ENCODE measurements at regions not wholly inside any gene's neighbourhood (a gene's known extent, or its start where the extent isn't known, plus 50 kb on each side); places are given as distances from the start of the nearest gene placed in this dataset.

DNA sequence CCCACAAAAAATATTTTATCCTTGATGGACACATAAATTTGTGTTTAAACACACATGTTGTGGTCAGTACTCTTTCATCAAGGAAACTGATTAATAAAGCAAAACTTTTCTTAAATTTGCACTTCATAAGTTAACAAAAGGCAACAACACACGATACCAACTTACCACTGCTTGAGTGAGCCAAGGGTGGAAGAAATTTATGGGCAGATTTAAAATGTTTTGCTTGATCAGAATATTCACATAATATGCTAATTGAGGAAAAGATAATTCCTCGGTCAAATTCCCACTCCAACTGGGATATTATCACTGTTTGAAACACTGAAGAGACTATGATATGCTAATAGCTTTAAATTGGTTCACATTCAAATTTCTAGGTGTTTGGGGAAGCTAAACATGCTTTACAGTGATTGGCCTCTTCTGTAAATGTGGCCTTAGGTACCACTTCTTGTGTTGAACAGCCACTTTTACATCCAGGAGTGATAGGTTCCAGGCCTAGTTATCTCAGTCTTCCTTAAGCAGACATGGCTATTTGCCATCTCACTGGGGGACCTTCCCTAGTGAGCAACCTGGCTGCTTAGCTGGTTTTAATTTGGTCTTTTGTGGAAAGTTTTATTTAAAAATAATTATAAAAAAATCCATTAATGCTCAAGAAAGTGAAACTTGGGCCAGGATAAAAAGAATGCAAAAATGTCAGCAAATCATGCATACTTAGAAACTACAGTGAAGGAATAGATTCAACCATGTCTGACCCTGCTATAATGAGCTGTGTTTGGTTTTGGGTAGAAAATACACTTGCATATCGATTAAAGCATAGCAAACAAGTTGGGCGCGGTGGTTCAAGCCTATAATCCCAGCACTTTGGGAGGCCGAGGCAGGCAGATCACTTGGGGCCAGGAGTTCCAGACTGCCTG lies 221.2 kb upstream of the MAP3K7 start:
- no peak for DNase-seq

DNA sequence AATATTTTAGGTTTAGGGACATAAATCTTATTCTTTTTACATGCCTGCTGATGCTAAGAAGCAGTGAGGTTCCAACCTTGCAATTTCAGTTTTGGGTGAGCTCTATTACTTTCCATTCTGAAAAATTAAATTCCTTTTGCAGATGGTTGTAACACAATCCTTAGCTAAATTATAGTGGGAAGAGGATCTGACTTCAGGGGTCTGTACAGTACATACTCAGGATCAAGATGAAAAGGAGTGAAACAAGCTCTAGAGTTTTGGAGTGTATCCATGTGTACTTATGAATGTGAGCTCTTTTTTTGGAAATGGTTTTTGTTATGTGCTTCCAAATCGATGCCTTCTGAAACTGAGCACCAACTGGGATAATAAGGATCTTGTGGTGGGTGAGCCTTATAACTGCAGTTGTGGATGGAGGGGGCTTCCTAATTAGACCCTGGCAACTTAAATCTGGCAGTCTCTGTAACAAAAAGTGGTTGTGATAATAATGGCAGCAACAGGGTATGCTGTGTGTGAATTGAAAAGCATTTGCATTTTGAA lies 218.8 kb upstream of the MAP3K7 start:
- DNase-seq, result no peak

DNA sequence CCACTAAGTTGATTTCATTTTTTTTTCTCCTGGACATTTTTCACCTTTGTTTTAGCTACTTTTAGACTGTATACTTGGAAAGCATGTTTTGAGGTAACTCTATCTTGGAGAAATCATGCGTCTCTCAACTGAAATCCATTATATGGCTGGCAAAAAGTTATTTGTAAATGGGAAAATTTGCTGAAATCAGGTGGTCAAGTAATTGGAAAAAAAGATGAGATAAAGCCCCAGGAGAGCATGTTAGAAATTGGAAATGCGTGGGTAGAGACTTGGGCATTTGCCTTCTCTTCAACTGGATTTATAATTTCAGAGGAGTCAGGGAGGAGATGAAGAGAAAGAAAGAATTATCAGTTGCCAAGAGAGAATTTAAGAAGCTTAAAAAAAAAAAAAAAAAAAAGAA lies 217.1 kb upstream of the MAP3K7 start:
- no peak for DNase-seq

DNA sequence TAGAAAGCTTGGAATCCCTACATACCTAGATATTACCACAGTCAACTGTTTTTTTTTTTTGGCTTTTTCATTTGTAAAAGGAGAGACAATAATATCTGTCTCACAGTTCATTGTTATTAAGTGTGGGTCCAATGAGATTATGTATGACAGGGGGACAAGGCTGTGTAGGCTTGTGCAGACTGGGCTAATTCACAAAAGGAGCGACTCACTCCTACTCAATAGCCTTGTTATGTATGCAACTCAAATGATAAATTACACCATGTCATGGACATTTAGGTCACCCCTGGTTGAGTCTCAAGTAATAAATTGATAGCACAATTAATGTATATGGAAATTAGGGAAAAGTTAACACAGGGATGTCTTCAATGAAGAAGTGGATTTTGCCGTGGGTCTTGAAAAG lies 208.2 kb upstream of the MAP3K7 start:
- DNase-seq, result no peak

DNA sequence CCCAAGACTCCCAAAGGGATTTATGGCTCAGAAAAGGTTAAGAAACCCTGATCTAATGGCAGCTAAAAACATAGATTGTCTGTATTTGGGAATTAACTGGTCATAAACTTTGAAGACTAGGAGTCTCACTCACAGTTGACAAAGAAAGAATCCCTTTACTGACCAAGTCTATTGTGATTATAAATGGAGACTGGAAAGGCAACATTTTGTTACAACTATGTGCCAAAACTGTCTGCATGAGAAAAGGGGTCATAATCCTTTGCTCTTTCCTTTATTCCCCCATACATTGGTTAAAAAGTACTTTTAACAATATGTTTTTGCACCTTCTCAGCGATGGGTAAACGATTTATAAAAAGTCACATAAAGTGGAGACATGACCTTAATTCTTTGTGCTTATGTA lies 206.9 kb upstream of the MAP3K7 start:
- no peak for DNase-seq

DNA sequence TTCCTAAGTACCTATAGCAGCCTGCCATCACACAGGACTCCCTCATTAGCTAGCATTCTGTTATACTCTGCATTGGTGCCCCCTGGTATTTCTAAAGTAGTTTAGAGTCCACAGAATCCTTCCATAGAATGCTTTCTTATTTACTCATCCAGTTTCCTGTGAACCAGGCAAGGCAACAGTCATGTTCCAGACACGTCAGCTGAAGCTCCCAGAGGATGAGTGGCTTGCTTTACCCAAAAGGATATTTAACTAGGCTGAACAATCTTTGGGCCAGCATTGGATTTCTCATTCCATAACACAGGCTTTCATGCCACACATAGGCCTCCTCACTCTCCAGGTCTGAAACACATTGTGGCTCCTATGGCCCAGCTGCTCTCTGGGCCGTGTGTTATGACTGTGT lies 203.8 kb upstream of the MAP3K7 start:
- DNase-seq, result no peak

DNA sequence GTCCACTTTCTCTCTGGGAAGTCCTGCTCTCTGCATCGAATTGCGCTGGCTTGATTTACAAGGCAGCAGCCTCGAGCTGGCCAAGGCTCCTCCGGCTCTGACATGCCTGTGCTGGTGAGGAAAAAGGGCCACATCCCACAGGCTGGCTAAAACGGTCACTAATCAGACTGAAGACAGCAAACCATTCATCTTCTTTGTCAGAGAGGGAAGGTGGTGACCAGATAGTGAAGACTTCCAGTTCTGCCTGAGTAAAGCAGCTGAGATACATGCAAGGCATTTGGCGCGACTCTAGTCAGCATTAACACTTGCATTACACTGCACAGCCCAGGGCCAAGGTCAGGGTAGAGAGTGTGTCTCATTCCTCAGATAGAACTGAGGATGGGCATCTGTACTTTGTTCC lies 203.2 kb upstream of the MAP3K7 start:
- no peak for DNase-seq

DNA sequence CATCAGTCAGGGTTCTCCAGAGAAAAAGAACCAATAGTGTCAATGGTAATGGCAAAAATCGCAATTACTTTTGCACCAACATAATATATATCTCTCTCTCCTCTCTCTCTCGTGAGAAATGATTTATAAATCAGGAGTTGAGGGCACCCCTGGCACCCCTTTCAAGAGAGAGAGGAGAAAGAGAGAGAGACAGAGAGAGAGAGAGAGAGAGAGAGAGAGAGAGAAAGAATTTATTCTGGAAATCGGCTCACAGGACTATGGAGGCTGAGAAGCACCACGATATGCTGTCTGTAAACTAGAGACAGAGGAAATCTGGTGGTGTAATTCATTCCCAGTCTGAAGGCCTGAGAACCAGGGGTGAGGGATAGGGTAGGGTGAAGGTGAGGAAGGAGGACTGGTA lies 201.9 kb upstream of the MAP3K7 start:
- DNase-seq, result no peak

DNA sequence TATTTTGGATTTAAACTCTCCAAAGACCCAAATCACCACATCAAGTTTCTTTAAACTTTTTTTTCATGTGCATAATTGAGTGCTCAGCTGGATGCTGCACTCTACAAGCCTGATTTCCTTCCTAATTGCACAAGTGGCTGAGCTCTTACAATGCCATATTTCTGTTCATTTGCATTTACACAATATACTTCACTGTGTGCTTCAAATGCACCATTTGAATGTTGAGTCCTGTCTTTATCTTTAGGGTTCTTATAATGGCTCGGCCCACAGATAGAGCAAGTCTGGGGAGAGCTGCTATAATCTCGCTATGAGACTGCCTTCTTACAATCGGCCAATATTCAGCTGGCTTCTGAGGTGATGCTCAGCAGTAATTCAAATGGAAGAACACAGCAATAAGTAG lies 200.6 kb upstream of the MAP3K7 start:
- no peak for DNase-seq

DNA sequence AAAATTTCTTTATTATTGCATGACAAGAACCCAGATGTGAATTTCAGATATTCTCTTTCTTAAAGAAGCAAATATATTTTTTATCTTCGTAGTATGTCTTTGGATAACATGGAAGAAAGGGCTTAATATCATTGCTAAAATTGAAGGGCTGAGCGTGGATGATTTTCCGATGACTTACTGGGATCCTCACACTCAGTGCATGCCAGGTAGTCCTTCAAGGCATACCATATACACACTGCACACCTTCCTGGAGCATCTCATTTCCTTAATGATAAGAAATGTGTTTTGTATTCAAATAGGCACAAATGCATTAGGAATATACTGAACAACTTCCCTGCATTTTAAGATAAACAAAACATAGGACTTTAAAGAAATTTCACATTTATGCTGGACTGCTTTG lies 193.9 kb upstream of the MAP3K7 start:
- no peak for DNase-seq

DNA sequence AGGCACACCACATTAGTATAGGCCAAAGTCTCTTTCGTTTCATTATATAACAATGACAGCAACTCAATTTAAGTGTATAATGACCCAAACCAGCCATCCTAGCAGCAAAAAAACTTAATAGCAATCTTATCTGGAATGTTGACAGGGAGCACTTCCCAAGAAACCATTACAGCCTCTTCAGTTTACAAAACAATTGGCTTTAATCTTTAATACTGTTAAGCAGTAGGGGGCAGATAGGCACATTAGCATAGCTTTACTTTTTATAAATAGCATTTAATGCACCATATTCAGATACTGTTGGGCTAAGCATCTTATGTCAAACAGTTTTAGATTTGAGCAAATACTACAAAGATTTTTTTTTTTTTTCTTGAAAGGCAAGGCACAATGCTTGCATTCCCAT lies 193.3 kb upstream of the MAP3K7 start:
- no peak for DNase-seq

DNA sequence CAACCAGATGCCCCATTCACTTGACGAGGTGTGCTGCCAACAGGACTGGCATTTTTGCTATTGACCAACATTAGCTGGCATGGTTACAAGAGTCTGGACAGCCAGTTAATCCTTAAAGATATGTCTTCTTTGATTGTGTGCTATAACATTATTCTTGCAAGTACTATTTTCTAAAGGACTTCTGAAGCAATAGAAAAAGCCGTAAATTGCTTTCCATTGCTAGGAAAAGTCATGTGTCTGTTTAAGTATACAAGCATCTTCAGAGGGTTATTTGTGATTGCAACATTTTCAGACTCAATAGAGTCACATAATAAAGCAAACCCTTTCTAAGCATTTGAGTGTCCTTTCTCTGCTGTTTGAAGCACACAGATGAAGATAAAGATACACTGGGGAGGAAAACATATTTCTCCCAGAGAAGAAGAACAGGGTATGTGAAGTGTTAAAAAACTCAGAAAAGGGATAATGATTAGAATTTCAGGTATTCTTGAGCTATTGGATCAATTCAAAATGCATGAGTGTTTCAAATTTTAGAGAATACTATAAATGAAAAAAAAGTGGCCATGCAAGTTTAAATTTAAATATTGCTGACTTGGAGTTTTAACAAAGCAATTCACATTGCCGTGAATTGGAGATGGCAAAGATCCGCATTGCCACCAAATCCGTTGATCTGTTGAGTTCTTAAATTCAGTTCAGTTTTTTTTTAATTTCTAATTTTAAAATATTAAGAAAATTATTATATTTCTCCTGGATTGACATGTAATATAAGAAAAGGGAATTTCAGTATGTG lies 191.7 kb upstream of the MAP3K7 start:
- DNase-seq, result no peak

DNA sequence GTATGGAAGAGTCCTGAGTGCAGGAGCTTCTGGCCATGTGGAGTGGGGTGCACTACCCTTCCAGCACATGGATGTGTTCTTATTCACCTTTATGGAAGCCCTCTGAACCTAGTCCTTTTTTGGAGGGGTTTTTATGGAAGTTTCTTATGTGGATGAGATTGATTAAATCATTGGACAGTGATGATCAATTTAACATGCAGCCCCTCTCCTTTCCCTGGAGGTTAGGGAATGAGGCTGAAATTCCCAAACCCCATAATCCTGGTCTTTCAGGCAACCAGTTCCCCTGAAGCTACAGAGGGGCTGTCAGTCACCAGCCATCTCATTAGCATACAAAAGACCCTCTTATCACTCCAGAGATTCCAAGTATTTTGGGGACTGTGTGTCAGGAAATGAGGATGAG lies 183.9 kb upstream of the MAP3K7 start:
- no peak for DNase-seq

DNA sequence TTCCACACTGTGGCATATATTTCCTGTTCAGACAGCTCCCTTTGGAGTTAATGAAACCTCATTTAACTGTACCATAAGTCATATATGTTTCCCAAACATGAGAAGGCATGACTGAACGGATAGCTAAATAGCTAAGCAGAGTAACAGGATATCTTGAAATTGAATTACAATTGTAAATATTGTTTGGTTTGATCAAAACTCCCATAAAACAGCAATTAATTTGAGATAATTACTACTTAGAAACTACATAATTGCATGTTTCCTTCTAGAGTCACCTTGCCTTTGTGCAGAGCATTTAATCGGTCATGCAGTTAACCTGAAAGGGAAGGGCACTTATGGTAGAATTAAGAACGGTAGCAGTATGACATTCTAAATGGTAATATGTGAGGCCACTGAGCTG lies 179.0 kb upstream of the MAP3K7 start:
- no peak for DNase-seq

DNA sequence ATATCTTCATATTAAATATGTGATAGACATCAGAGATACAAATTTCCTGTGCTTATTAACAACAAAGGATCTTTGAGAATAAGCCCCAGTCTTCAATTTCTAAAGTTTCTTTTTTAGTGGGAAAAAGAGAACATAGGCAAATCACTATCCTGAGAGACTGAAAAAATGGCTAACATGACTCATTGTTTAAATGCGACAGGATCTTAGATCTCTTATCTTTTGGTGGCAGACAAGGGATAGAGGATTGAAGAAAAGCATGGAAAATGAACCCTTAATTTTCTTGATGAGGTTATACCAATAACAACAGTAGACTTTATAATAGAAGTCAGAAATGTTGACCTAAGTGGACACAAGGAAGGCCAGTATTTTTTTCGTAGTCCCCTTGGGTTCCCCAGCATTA lies 178.6 kb upstream of the MAP3K7 start:
- DNase-seq, result no peak

DNA sequence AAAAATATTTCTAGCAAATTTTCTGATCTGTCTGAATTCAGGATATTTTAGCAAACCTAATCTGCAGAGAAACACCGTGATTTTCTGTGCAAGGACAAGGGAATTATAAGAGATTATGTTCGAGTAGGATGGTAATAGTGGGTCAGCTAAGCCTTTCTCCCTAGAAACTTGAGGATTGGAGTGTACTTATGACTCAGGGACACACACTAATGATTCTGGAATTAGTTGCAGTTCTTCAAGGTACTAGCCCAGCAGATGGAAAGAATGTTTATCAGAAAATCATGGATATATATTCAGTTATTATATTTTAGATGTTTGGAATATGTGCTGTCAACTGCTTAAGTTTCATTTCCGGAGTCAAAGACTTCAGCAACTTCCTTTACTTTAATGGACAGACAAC lies 177.1 kb upstream of the MAP3K7 start:
- DNase-seq, result no peak

DNA sequence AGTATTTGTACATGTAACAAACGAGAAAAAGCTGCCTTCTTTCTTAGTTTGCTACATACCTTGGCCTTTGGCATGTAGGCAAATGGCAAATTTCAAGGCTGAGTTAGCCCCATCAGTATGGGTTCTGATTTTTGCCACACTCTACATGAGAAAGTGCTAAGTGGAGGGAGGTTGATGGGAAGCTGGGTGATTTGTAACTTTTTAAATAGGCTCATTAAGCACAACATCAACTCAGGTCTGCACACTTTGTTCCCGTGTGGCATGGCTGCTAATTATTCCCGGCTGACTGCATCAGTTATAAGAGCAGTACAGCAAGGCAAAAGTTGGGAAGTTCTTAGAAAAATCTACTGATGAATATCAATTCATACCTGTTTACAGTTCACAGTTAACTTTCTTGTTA lies 172.8 kb upstream of the MAP3K7 start:
- no peak for DNase-seq

DNA sequence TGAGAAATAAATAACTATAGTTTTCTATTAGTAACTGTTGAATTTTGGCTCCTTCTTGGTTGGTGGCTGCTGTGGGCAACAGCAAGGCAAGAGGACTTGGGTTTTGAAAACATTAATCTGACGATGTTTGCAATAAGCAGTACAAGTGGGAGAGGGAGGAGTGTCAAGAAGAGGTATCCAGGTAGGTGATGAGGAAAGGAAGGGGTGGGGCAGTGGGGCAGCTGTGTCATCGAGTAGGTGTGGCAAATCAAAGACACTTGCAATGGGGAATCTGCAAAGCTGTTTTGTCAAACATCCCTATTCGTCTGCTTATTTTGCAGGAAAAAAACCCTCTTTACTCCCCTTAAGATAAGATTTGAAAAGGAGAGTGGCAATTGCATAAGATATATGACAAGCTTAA lies 171.9 kb upstream of the MAP3K7 start:
- DNase-seq, result no peak

DNA sequence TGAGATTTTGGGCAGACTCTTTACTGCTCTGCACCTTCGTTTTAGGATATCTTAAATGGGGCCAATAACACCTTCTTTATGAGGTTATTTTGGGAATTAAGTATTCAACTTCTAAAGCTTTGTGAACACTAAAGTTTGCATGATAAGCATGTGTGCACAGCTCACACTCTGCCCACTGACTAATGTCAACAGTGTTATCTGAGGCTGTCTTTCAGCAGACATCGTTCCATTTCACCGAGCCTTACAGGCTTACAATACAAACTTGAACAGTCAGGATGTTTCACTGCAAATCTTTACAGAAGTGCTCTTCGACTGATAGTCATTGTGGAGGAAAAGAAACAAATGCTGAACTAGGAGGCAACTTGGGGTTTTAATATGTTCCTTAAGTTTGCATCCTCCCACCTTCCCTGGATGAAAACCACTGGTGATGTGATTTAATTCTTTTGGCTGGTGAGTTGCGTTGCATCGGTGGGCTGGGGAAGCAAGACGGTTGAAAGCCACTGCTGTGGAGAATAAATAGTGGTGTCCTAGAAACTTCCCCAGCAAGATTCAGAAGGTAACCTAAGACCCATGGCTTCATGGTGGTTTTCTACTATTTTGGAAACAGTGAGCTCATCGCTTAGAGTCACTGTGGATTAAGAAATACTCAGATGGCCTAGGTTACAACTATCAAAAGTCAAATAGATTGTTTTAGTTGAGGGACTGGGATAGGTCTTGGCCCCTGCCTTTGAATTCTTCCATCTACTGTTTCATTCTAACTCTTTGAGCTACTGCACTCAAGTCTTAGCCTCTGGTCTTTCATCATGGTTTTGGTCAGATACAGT lies 167.2 kb upstream of the MAP3K7 start:
- DNase-seq, result no peak

DNA sequence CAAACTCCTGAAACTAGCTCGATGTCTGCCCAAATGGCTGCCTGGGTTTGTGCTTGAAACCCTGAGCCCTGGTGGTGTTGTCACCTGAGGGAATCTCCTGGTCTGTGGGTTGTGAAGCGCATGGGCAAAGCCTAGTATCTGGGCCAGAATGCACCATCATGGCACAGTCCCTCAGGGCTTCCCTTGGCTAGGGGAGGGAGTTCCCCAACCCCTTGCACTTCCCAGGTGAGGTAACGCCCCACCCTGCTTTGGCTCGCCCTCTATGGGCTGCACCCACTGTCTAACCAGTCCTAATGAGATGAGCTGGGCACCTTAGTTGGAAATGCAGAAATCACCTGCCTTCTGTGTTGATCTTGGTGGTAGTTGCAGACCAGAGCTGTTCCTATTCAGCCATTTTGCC lies 152.9 kb upstream of the MAP3K7 start:
- no peak for DNase-seq

DNA sequence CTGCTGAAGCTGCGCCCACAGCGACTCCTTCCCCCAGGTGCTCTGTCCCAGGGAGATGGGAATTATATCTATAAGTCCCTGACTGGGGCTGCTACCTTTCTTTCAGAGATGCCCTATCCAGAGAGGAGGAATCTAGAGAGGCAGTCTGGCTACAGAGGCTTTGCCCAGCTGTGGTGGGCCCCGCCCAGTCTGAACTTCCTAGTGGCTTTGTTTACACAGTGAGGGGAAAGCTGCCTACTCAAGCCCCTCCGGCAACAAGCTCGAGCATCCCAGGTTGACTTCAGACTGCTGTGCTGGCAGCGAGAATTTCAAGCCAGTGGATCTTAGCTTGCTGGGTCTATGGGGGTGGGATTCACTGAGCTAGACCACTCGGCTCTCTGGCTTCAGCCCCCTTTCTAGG lies 152.5 kb upstream of the MAP3K7 start:
- DNase-seq, result no peak

DNA sequence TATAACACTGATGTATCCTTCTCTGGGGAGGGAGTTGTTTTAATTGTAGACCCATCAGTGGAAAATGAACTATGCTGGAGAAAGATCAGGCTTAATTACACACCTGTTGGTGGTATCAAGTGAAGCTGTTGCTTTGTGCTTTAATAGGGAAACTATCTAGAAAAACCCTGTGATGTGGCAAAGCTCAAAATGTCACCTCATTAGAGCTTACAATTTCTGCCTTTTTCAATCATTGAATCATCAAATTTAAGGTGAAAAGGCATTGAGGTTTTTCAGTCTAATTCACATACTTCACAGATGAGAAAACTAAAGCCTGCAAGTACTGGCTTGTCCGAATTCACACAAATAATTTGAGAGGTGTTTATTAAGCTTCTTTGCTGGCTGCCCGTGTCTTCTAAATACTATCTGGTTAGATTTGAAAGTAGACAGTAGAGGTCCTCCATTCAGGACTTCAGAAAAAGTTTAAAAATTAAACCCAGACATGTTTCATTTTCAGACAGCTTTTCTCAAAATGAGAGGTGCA lies 143.3 kb upstream of the MAP3K7 start:
- no peak for DNase-seq

DNA sequence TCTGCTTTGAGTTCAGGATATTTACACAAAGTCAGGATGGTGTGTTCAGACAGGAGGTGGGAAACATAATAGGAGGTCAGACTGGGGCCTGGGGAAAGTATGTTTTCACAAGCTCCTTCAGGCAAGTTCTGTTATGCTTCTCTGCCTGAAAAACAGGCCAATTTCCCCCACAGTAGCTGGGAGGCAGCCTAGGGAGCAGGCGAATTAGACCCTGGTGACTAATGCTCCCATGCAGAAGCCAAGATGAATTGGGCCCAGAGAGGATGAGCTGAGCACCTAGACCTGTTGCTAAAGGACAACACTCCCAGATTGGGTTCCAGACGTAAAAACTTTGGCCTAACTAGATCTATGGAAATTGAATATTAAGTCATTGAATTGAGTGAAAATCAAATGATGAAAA lies 142.2 kb upstream of the MAP3K7 start:
- no peak for DNase-seq
